H1 (cell line): ENCODE measurements at regions not wholly inside any gene's neighbourhood (a gene's known extent, or its start where the extent isn't known, plus 50 kb on each side); places are given as distances from the start of the nearest gene placed in this dataset.

Experiments
- BRCA1 ChIP-seq: IDR thresholded peaks from 2 replicates; pipeline ENCODE4 v1.6.1; 2012; ENCODE audit warnings: low read depth, low read length, improper control_type of control experiment
- CHD7 ChIP-seq: fragments of 300-600 bp; sonication (generic); IDR thresholded peaks from 2 replicates; pipeline ENCODE4 v1.7.1; 2012; ENCODE audit warnings: low read length, moderate library complexity, mild to moderate bottlenecking, inconsistent platforms; ENCODE audit not compliant: insufficient replicate concordance
- E2F6 ChIP-seq: IDR thresholded peaks from 2 replicates; pipeline ENCODE4 v1.6.1; 2012; ENCODE audit warnings: inconsistent platforms
- FOSL1 ChIP-seq: IDR thresholded peaks from 2 replicates; pipeline ENCODE4 v1.6.1; 2011; ENCODE audit warnings: mild to moderate bottlenecking, low read depth, low read length, moderate library complexity; ENCODE audit not compliant: insufficient read depth
- KDM1A ChIP-seq: fragments of 200-600, 300-600 bp; sonication (generic); IDR thresholded peaks from 2 replicates; pipeline ENCODE4 v1.7.1; 2016; ENCODE audit warnings: mild to moderate bottlenecking, low read length, borderline replicate concordance
- PHF8 ChIP-seq: fragments of 200-600 bp; sonication (generic); conservative IDR thresholded peaks from 2 replicates; pipeline ENCODE4 v1.7.1; 2012; ENCODE audit warnings: low read depth, mild to moderate bottlenecking, inconsistent platforms, low read length, moderate library complexity

GRCh38 chr1:57551476-57551875 lies 127.6 kb upstream of the DAB1 start (continued):
- no peak for TF ChIP-seq CHD7
- TF ChIP-seq E2F6: no peak
- TF ChIP-seq BRCA1: no peak
- TF ChIP-seq KDM1A: no peak
- TF ChIP-seq PHF8: no peak
- TF ChIP-seq FOSL1: no peak
